GM19397 (cell line): ENCODE measurements at regions not wholly inside any gene's neighbourhood (a gene's known extent, or its start where the extent isn't known, plus 50 kb on each side); places are given as distances from the start of the nearest gene placed in this dataset.
"Not testable (repeated sequence)": the region's sequence is repeated elsewhere in the genome, so short reads cannot be mapped to it uniquely, and the experiment has no call there.

Experiments used
- ATAC-seq: cut with Tn5 transposase; IDR thresholded peaks from one replicate; pipeline ENCODE4 v1.9.1; 2021; ENCODE audit warnings: mild to moderate bottlenecking, moderate library complexity; ENCODE audit not compliant: unreplicated experiment

DNA sequence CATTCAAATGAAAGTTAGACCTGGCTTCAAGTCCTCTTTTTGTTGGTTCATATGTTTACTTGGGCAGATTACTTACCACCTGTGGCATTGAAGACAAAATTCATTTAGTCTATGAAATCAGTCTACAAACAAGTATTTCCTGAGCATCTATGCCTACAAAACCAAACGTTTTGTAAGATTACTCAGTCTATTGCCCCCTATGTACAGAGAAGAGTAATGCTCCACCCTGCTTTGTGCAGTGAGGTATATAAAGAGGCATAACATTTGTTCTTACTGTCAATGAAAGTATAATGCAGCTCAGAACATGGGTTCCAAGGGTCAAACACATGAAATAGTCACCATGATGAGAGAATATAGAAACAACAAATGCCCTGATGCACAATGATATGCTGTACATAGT, 580.7 kb downstream of the KIF4B start:
- ATAC-seq: no peak

GRCh38 chr5:155595791-155596190, 582.2 kb downstream of the KIF4B start:
- ATAC-seq: no peak

DNA sequence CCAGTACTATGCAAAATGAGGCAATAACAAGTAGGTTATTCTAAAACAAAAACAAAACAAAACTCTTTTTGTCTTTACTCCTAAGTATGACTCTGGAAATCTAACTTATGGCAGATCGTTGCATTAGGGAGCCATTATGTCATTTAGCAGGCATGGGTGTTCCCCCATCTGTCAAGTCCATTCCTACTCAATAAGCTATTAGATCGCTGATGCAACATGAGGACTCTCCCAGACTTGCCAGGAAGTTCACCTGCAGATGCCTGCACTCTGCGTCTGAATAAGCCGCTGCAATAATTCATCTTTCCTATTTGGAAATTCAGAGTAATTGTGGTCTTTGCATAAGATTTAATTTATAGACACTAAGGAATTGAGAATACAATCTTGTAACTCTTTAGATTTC, 585.0 kb downstream of the KIF4B start:
- no peak for ATAC-seq

- no peak for ATAC-seq
Observed at GRCh38 chr5:155605920-155606319, 592.4 kb downstream of the KIF4B start.

- peak; percentile 74 for ATAC-seq
Observed at GRCh38 chr5:155616779-155617392, 603.3 kb downstream of the KIF4B start.

GRCh38 chr5:155619688-155620087, 606.1 kb downstream of the KIF4B start:
- no peak for ATAC-seq

GRCh38 chr5:155620821-155621410, 607.4 kb downstream of the KIF4B start:
- no peak for ATAC-seq

DNA sequence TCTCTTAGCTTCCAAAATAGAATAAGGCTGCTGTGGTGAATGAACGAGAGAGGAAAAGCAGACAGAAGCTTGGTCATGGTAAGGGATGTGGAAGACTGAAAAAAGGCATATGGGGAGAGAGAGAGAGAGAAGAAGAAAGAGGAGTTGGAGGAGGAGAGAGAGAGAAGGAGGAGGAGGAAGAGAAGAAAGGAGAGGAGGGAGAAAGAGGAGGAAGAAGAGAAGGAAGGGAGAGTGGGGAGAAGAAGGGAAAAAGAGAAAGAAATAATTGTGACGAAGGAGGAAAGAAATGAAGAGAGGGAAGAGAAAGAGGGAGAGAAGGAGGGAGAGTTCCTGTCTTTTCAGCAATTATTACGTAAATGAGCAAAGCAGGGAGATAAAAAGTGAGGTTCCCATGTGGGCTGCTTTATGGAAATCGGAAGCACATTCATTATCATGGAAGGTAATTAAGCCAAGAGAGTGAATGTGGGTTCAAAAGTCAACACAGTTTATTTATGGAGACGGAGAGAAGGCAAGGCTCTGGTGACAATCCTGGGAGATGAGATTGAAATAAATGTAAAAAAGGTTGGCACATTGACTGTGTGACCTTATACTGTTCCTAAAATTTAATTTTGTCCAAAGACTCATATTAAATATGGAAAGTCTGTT, 611.2 kb downstream of the KIF4B start:
- no peak for ATAC-seq

DNA sequence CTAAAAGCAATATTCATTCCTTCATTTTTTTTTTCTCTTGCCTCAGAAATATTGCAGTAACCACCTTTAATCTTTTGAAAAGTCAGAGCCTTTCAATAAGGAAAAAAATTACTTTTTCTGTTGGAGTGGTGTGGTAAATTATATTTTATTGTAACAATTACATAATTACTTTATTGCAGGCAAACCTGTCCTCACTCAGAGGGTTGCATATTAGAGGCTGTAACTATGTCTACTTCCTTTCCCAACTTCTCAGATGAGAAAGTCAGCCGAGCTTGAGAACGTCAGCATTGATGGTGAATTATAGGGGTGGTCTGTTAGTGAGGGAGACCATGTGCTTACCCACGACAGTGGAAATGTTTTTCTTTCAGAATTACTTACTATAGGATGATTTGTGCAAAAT, 611.8 kb downstream of the KIF4B start:
- no peak for ATAC-seq

DNA sequence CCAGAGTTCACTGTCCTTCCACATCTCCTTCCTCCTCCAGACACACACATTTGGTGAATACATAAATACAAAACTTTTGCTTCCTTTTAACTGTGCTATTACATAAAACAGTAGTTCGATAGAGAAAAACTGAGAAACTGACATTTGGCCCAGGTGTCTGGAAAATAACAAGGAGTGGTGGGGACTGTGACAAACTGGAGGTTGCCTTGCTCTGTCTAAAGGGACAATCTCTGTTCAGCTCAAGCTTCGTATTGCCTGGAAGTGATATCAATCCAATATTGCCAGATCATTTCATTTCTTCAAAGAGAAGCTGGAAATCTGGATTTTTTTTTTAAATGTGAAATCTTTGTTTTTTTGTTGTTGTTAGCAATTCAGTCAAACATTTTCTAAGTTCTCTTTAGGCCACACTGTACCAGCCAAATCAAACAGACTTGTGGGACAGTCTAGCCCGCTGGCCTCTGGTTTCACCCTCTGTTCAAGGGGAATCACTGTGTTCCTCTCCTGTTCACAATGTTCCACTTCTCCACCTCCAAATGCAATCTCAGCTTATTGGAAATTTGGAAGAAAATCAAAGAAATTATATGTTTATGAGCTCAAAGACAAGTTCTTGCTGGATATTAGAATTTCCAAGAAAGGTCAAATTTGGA, 612.5 kb downstream of the KIF4B start:
- no peak for ATAC-seq

DNA sequence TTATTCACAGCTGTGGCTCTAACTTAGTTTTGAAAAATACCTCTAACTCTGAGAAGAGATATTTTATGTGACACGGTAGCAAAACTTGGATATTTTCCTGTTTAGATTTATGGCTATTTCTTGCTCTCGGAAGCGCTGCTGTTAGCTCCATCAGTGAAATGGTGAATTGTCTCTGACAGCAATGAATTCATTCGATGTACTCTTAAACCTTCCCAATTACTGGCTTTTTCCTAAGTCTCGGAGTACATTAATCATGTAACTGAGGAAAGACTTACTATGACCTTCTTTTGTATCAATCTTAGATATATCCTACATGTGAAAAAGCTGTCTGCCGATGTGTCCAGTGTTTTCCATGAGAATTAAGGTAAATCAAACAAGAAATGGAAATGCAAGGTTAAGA, 613.0 kb downstream of the KIF4B start:
- no peak for ATAC-seq

- ATAC-seq: no peak
Observed at GRCh38 chr5:155628346-155628745, 614.8 kb downstream of the KIF4B start.

GRCh38 chr5:155629597-155629996, 616.0 kb downstream of the KIF4B start:
- ATAC-seq: no peak

DNA sequence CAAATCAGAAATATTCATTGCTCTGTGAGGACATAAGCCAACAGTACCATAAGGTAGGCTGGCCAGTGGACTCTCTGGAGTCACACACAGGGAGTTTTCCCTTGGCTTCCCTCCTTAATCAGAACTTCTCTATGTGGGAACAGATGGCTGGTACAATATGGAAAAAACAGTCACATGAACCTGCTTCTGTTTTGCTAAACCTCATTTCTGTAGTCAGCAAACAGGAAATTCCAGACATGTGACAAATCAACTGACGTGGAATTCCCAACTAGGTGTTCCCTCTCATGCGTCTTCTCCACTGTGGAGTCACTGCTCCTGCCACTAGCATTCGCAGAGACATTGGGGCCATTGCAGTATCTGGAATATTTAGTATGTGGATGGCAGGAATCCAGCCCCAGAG, 617.6 kb downstream of the KIF4B start:
- no peak for ATAC-seq

DNA sequence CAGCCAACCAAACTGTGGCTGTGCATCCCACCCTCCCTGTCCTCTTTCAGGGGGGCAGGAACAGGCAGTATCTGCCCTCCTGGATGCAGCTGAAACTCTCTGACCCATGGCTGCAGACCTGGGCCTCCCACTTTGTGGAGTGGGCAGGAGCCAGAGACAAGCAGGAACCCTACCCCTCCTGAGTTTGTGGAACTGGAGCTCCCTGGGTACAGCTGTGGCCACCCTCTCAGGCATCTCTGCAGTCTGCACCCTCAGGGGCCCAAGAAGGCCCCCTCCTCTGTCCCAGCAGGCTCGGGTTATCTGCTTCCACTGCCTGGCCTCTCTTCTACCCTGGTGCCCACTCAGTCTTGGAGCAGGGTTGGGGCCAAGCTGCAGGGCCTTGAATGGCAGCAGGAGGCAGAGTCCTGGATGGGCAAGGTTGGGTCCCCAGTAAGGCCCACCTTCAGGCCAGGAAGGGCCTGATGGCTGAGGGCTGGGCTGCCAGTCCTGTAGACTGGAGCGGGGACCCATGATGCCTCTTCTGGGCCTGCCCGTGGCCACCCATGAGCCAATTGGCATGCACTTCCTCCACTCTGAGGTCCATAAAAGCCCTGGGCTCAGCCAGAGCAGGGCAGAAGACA, 619.9 kb downstream of the KIF4B start:
- no peak for ATAC-seq

GRCh38 chr5:155649666-155650065, 636.1 kb downstream of the KIF4B start:
- ATAC-seq: no peak

DNA sequence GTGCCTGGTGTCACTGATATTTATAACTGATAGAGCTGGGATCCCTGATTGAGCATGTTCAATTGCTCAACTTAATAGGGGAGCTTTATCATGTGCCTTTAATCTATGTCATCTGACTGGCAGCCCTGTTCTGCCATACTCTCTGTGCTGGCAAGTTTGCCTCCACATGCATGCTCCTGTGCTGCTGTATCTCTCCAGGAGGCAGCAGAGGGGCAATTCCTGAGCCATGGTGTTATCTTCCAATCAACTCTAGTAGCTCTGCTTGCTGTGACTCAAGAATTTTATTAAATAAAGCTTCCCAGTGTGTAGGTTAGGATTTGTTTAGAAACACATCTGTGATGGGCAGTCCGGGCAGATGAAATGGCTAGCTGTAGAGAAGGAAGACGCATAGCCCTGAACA, 642.0 kb downstream of the KIF4B start:
- ATAC-seq: no peak

DNA sequence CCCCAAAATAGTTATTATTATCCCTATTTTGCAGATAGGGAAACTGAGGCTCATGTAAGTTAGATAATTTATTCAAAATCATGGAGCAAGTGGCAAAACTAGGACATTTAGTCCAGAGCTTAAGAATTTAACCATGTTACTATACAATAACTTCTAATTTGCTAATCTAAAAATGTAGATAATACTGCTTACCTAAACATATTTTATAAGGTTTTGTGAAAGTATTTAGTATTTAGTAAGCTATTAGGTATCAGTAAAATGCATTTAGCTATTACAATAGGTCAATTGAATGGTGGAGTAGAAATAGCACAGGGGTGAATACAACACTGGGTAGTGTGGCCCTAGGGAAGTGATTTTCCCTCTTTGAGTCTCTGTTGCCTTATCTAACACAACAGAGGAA, 648.3 kb downstream of the KIF4B start:
- no peak for ATAC-seq

DNA sequence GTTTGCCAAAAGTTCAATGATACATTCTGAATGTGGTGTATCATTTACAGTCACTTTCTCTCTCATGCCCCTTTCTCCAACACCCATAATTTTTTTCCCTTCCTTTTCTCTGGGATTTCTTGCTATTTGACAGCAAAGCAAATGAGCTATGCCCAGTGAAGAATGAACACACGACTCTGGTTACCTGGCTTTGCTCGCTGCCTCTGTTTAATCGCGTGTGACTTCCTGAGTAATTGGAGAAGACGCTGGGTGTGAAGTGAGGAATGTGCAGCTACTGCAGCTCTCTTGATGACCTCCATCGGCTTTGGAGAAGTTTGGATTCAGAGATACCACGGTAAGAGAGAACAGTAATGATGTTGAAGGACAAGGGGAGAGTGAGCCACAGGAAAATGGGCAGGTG, 651.8 kb downstream of the KIF4B start:
- ATAC-seq: no peak

DNA sequence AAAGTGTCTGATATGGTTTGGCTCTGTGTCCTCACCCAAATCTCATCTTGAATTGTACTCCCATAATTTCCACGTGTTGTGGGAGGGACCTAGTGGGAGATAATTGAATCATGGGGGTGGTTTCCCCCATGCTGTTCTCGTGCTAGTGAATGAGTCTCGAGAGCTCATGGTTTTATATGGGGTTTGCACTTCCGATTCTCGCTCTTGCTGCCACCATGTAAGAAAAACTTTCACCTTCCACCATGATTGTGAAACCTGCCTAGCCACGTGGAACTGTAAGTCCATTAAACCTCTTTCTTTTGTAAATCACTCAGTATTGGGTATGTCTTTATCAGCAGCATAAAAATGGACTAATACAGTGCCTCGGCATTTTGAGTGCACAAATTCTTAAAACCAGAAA, 655.0 kb upstream of the SGCD start:
- not testable (repeated sequence) for ATAC-seq

- no peak for ATAC-seq
Observed at GRCh38 chr5:155676967-155677366, 650.0 kb upstream of the SGCD start.

DNA sequence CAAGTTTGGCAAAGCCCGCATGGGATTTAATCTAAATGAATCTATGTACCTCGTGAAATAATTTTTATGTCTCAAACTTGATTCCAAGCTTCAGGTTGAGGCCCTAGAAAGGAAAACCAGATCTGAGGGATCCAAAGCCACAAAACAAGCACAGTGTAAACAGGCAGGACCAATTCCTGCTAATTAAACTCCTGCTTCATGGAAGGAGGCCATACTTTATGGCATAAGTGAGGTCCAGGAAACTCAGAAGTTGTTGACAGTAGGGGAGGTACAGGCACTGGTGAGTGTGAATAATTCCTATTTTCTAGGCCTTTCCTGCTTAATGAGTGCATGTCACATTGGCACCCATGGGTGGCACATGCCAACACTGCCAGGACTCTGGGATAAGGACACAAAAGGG, 648.6 kb upstream of the SGCD start:
- no peak for ATAC-seq
